Astrocyte (in vitro differentiated cells and primary cell): ENCODE measurements at regions not wholly inside any gene's neighbourhood (a gene's known extent, or its start where the extent isn't known, plus 50 kb on each side); places are given as distances from the start of the nearest gene placed in this dataset.
A peak's percentile ranks its signal among the peaks of the same experiment; 100 is the strongest.

Experiments used
- DNase-seq: peaks from one replicate; pipeline ENCODE4 v3.0.0-alpha.2; 2010; ENCODE audit warnings: low read depth
- FAIRE-seq: peaks from 2 replicates; lab custom pipeline; 2011; peaks lifted over from hg19 to GRCh38; lab: Jason Lieb, UNC
- H2AFZ ChIP-seq: 2 replicates; pipeline ENCODE4 v1.6.0; 2012; ENCODE audit warnings: low read depth, low read length, inconsistent platforms
- H3K27ac ChIP-seq: 2 replicates; pipeline ENCODE4 v1.5.1; 2011; ENCODE audit warnings: low read depth, low read length, inconsistent platforms
- H3K27me3 ChIP-seq: 2 replicates; pipeline ENCODE4 v1.6.0; 2011; ENCODE audit warnings: low read length, inconsistent platforms; ENCODE audit not compliant: insufficient read depth
- H3K36me3 ChIP-seq: 2 replicates; pipeline ENCODE4 v1.5.1; 2011; ENCODE audit warnings: low read length, inconsistent platforms; ENCODE audit not compliant: insufficient read depth
- H3K4me1 ChIP-seq: 2 replicates; pipeline ENCODE4 v1.5.1; 2011; ENCODE audit warnings: low read length, inconsistent platforms; ENCODE audit not compliant: insufficient read depth
- H3K4me2 ChIP-seq: 2 replicates; pipeline ENCODE4 v1.6.0; 2012; ENCODE audit warnings: low read length, inconsistent platforms
- H3K4me3 ChIP-seq: 2 replicates; pipeline ENCODE4 v1.5.1; 2011; ENCODE audit warnings: low read depth, mild to moderate bottlenecking, low read length, inconsistent platforms; ENCODE audit not compliant: insufficient read depth
- H3K79me2 ChIP-seq: 2 replicates; pipeline ENCODE4 v1.6.0; 2012; ENCODE audit warnings: mild to moderate bottlenecking, low read length, inconsistent platforms; ENCODE audit not compliant: insufficient read depth
- H3K9ac ChIP-seq: 2 replicates; pipeline ENCODE4 v1.6.0; 2012; ENCODE audit warnings: mild to moderate bottlenecking, low read length, inconsistent platforms
- H3K9me3 ChIP-seq: 2 replicates; pipeline ENCODE4 v1.5.1; 2012; ENCODE audit warnings: low read depth, mild to moderate bottlenecking, low read length, inconsistent platforms; ENCODE audit not compliant: insufficient read depth
- H4K20me1 ChIP-seq: 2 replicates; pipeline ENCODE4 v1.6.0; 2012; ENCODE audit warnings: low read length, inconsistent platforms; ENCODE audit not compliant: insufficient read depth
- H3K27ac Mint-ChIP-seq: one replicate; pipeline ENCODE4 v1.8.0; 2021; ENCODE audit warnings: mild to moderate bottlenecking, mixed read lengths; ENCODE audit not compliant: unreplicated experiment
- H3K27me3 Mint-ChIP-seq: one replicate; pipeline ENCODE4 v1.8.0; 2021; ENCODE audit warnings: low read depth, mixed read lengths; ENCODE audit not compliant: unreplicated experiment
- H3K36me3 Mint-ChIP-seq: one replicate; pipeline ENCODE4 v1.8.0; 2021; ENCODE audit warnings: low read depth, mixed read lengths; ENCODE audit not compliant: unreplicated experiment
- H3K4me1 Mint-ChIP-seq: one replicate; pipeline ENCODE4 v1.8.0; 2021; ENCODE audit warnings: low read depth, mixed read lengths; ENCODE audit not compliant: unreplicated experiment
- H3K4me3 Mint-ChIP-seq: one replicate; pipeline ENCODE4 v1.8.0; 2021; ENCODE audit warnings: mild to moderate bottlenecking, moderate library complexity, mixed read lengths; ENCODE audit not compliant: unreplicated experiment
- H3K9me3 Mint-ChIP-seq: one replicate; pipeline ENCODE4 v1.8.0; 2021; ENCODE audit warnings: mild to moderate bottlenecking, mixed read lengths; ENCODE audit not compliant: unreplicated experiment
- CTCF ChIP-seq: IDR thresholded peaks from 2 replicates; pipeline ENCODE4 v1.5.1; 2011; ENCODE audit warnings: low read depth, mild to moderate bottlenecking, inconsistent platforms, low read length, moderate library complexity; ENCODE audit not compliant: insufficient read depth
- EZH2 ChIP-seq: IDR thresholded peaks from 2 replicates; pipeline ENCODE4 v1.6.1; 2012; ENCODE audit warnings: mild to moderate bottlenecking, low read length, inconsistent platforms; ENCODE audit not compliant: insufficient read depth

DNA sequence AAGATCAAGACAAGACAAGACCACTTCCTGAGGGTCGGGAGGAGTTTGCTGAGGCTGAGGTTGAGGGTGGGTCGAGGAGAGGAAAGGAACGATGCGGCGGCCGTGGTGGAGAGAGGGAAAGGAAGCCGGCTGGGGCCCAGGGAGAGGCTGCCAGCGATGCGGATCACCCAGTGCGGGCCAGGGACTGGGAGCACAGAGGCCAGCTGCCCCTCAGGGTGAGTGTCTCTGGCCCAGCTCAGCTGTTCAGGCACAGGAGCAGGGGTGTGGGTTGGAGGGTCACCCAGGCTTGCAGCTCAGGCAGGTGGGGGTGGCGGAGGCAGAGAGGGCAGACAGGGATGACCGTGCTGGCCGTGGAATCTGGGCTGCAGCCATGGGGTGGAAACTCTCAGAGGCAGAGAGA lies 99.5 kb downstream of the FGF18 start:
- peaks cover 29% of the 10 kb centered on the region for H3K4me1 Mint-ChIP-seq
- peaks cover 24% of the 10 kb centered on the region for H3K4me1 ChIP-seq
- FAIRE-seq (no peak), DNase-seq (no peak)
- H3K4me3 Mint-ChIP-seq = peak overlapping the region; percentile 25
- H3K27me3 ChIP-seq = peaks cover 2% of the 10 kb centered on the region
- H3K9ac ChIP-seq = no peak overlapping the region
- H3K79me2 ChIP-seq = no peaks in the 10 kb centered on the region
- H4K20me1 ChIP-seq = no peaks in the 10 kb centered on the region
- no peaks in the 10 kb centered on the region for H3K36me3 ChIP-seq
- H3K36me3 Mint-ChIP-seq = no peaks in the 10 kb centered on the region
- peaks cover 6% of the 10 kb centered on the region for H3K27me3 Mint-ChIP-seq
- no peak overlapping the region for H3K4me2 ChIP-seq
- H3K27ac Mint-ChIP-seq = peak overlapping the region; percentile 94
- H3K9me3 ChIP-seq = no peaks in the 10 kb centered on the region
- H3K27ac ChIP-seq = no peak overlapping the region
- TF ChIP-seq EZH2 = no peak
- no peak for TF ChIP-seq CTCF
- no peak overlapping the region for H3K4me3 ChIP-seq
- no peak overlapping the region for H2AFZ ChIP-seq
- H3K9me3 Mint-ChIP-seq = peaks cover 4% of the 10 kb centered on the region

DNA sequence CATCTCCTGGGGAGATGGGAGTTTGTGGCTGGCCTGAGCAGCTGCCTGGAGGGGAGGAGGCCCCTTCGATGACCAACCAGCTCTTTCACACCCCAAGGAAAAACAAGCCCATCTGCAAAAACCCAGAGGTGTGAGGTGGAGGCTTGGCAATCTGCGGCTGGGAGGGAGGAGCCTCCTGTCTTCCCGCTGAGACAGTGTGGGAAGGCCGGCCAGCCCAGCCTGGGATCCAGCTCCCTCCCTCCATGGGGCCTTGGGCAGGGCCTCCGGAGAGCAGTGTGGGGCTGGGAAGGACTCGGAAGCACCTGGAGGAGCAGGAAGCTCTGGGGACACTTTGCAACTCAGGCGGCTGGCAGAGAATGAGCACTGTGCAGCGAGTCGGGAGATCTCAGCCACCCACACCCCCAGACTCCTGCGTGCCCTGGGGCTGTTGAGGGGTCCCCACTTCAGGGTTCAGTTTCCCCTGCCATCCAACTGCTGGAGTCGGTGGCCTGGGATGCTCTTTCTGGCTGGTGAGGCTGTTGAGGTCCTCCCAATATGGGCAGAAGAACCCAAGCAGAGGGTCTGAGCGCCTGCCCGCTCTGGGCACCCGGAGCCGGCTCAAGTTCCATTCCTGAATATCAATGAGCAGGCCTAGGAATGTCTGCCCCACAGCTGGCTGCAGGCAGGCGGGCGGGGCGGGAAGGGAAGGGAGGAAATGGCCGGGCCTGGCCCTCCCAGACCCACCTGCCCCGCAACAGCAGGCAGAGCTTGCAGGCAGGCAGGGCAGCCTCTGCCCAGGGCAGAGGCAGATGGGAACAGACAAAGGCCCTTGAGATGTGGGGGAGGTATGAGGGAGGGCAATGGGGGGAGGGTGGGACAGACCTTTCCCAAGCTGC lies 101.1 kb downstream of the FGF18 start:
- Histone ChIP-seq H3K79me2 (no peaks in the 10 kb centered on the region), H3K9ac (peak overlapping the region; percentile 45), H3K36me3 (no peaks in the 10 kb centered on the region), H3K27ac (peak overlapping the region; percentile 60), H3K4me1 (peaks cover 24% of the 10 kb centered on the region), H3K4me3 (no peak overlapping the region), H3K27me3 (peaks cover 2% of the 10 kb centered on the region), H4K20me1 (no peaks in the 10 kb centered on the region), H3K4me2 (peak overlapping the region; percentile 70), H2AFZ (peak overlapping the region; percentile 34), H3K9me3 (no peaks in the 10 kb centered on the region)
- Mint-ChIP-seq H3K27me3 (peaks cover 6% of the 10 kb centered on the region), H3K36me3 (no peaks in the 10 kb centered on the region), H3K4me1 (peaks cover 31% of the 10 kb centered on the region), H3K4me3 (no peak overlapping the region), H3K27ac (peak overlapping the region; percentile 87), H3K9me3 (peaks cover 4% of the 10 kb centered on the region)
- no peak for TF ChIP-seq CTCF
- no peak for TF ChIP-seq EZH2
- DNase-seq (peak; percentile 56), FAIRE-seq (no peak)

DNA sequence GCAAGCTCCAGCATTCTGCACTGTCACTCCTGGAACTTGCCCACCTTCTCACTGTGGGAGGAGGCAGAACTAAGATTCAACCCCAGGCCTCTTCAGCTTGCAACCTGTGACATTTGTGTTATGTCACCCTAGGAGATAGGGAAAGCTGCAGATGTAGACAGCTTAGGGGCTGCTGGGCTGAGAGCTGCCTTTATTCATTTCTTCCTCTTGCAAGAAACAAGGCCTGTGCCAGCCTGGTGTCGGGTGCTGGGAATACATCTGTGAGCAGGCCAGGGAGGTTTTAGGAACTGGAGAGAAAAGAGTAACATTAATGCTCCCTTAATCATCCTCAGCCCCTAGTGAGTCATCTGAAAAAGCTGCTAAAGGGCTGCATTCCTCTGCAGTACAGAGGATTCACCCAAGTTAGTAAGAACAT lies 101.8 kb downstream of the FGF18 start:
- H3K4me1 ChIP-seq = peaks cover 24% of the 10 kb centered on the region
- H3K9ac ChIP-seq = peak overlapping the region; percentile 45
- H3K4me1 Mint-ChIP-seq = peaks cover 31% of the 10 kb centered on the region
- TF ChIP-seq CTCF (peak; percentile 9), EZH2 (no peak)
- DNase-seq = peak; percentile 93
- H3K4me3 ChIP-seq = no peak overlapping the region
- H3K36me3 ChIP-seq = no peaks in the 10 kb centered on the region
- H3K9me3 ChIP-seq = no peaks in the 10 kb centered on the region
- H3K27me3 ChIP-seq = peaks cover 2% of the 10 kb centered on the region
- H4K20me1 ChIP-seq = no peaks in the 10 kb centered on the region
- H3K4me2 ChIP-seq = peak overlapping the region; percentile 70
- H2AFZ ChIP-seq = no peak overlapping the region
- H3K27me3 Mint-ChIP-seq = peaks cover 6% of the 10 kb centered on the region
- H3K27ac ChIP-seq = peak overlapping the region; percentile 60
- no peak overlapping the region for H3K4me3 Mint-ChIP-seq
- no peaks in the 10 kb centered on the region for H3K79me2 ChIP-seq
- H3K9me3 Mint-ChIP-seq = peaks cover 6% of the 10 kb centered on the region
- peak overlapping the region; percentile 87 for H3K27ac Mint-ChIP-seq
- peak; percentile 99 for FAIRE-seq
- H3K36me3 Mint-ChIP-seq = no peaks in the 10 kb centered on the region
